Activated naive CD4-positive, alpha-beta T cell treated with anti-CD3 and anti-CD28 coated beads, Interleukin-2, amount 50 U/mL, for 72 hours (primary cell): ENCODE measurements at regions not wholly inside any gene's neighbourhood (a gene's known extent, or its start where the extent isn't known, plus 50 kb on each side); places are given as distances from the start of the nearest gene placed in this dataset.
A peak's percentile ranks its signal among the peaks of the same experiment; 100 is the strongest.
"Not testable (repeated sequence)": the region's sequence is repeated elsewhere in the genome, so short reads cannot be mapped to it uniquely, and the experiment has no call there.

Experiments used
- ATAC-seq, 2 donors: fragments of 150-1000 bp; cut with Tn5 transposase; 2 replicates each; pipeline ENCODE4 v1.10.0; 2021; ENCODE audit warnings: mild to moderate bottlenecking in 2 of 2, moderate library complexity in 2 of 2
- DNase-seq, 2 donors: peaks; one replicate each; pipeline ENCODE4 v3.0.0; 2021 to 2022; ENCODE audit warnings: low spot score in 2 of 2
- H3K27ac Mint-ChIP-seq, 2 donors: one replicate each; pipeline ENCODE4 v1.8.0; 2022; ENCODE audit warnings: mild to moderate bottlenecking in 2 of 2, mixed read lengths in 2 of 2
- H3K36me3 Mint-ChIP-seq, 2 donors: one replicate each; pipeline ENCODE4 v1.8.0; 2022; ENCODE audit warnings: mixed read lengths in 2 of 2
- H3K9me3 Mint-ChIP-seq, 2 donors: one replicate each; pipeline ENCODE4 v1.8.0; 2022; ENCODE audit warnings: mixed read lengths in 2 of 2

DNA sequence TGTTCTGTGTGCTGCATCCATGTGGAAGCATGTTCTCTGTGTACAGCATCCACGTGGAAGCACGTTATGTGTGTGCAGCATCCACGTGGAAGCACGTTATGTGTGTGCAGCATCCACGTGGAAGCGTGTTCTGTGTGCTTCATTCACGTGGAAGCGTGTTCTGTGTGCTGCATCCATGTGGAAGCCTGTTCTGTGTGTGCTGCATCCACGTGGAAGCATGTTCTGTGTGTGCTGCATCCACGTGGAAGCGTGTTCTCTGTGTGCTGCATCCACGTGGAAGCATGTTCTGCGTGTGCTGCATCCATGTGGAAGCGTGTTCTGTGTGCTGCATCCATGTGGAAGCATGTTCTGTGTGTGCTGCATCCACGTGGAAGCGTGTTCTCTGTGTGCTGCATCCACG is 236.8 kb downstream of the VAPA start:
- not testable (repeated sequence) for H3K27ac Mint-ChIP-seq, ATAC-seq, H3K36me3 Mint-ChIP-seq, DNase-seq
- H3K9me3 Mint-ChIP-seq: peaks cover 3 to 14% of the 10 kb centered on the region in 2 donors

- ATAC-seq: no peak
- Mint-ChIP-seq H3K36me3 (peaks cover 0 to 1% of the 10 kb centered on the region in 2 donors), H3K9me3 (peaks cover 3 to 14% of the 10 kb centered on the region in 2 donors), H3K27ac (no peak overlapping the region)
- DNase-seq: no peak
Measured at GRCh38 chr18:10152475-10152874, 238.7 kb downstream of the VAPA start.

GRCh38 chr18:10153924-10154752 is 240.3 kb downstream of the VAPA start:
- Mint-ChIP-seq H3K36me3 (peaks cover 0 to 4% of the 10 kb centered on the region in 2 donors), H3K9me3 (peaks cover 3 to 13% of the 10 kb centered on the region in 2 donors), H3K27ac (no peak overlapping the region)
- no peak for DNase-seq
- ATAC-seq: no peak

GRCh38 chr18:10157706-10158105 is 243.9 kb downstream of the VAPA start:
- ATAC-seq (no peak), DNase-seq (no peak)
- H3K27ac Mint-ChIP-seq: no peak overlapping the region
- peaks cover 0 to 4% of the 10 kb centered on the region in 2 donors for H3K36me3 Mint-ChIP-seq
- no peaks in the 10 kb centered on the region for H3K9me3 Mint-ChIP-seq

- Mint-ChIP-seq H3K9me3 (no peaks in the 10 kb centered on the region), H3K36me3 (peaks cover 0 to 4% of the 10 kb centered on the region in 2 donors), H3K27ac (no peak overlapping the region)
- no peak for ATAC-seq
- no peak for DNase-seq
Measured at GRCh38 chr18:10160251-10160650, 246.4 kb downstream of the VAPA start.

GRCh38 chr18:10161315-10161714 is 247.5 kb downstream of the VAPA start:
- Mint-ChIP-seq H3K36me3 (peaks cover 0 to 4% of the 10 kb centered on the region in 2 donors), H3K9me3 (no peaks in the 10 kb centered on the region), H3K27ac (no peak overlapping the region)
- ATAC-seq: no peak
- no peak for DNase-seq

DNA sequence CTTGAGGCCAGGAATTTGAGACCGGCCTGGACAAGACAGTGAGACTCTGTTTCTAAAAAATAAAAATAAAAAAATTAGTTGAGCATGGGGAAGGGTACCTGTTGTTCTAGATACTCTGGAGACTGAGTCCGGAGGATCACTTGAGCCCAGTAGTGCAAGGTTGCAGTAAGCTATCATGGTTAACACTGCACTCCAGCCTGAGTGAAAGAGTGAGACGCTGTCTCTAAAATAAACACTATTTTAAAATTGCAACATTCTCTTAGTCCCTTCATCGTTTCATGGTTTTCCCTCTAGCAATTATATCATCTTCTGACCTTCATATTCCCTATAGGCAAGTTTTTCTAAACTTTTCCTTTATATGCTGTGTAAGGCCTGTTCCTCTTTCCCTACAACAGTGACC is 248.5 kb downstream of the VAPA start:
- ATAC-seq: no peak
- H3K36me3 Mint-ChIP-seq: peaks cover 0 to 4% of the 10 kb centered on the region in 2 donors

GRCh38 chr18:10164271-10165071 is 250.7 kb downstream of the VAPA start:
- Mint-ChIP-seq H3K9me3 (no peaks in the 10 kb centered on the region), H3K36me3 (no peaks in the 10 kb centered on the region), H3K27ac (no peak overlapping the region)
- no peak for DNase-seq
- ATAC-seq: no peak

More for the DNA sequence above, 248.5 kb downstream of the VAPA start:
- no peaks in the 10 kb centered on the region for H3K9me3 Mint-ChIP-seq
- H3K27ac Mint-ChIP-seq: no peak overlapping the region
- DNase-seq: no peak

DNA sequence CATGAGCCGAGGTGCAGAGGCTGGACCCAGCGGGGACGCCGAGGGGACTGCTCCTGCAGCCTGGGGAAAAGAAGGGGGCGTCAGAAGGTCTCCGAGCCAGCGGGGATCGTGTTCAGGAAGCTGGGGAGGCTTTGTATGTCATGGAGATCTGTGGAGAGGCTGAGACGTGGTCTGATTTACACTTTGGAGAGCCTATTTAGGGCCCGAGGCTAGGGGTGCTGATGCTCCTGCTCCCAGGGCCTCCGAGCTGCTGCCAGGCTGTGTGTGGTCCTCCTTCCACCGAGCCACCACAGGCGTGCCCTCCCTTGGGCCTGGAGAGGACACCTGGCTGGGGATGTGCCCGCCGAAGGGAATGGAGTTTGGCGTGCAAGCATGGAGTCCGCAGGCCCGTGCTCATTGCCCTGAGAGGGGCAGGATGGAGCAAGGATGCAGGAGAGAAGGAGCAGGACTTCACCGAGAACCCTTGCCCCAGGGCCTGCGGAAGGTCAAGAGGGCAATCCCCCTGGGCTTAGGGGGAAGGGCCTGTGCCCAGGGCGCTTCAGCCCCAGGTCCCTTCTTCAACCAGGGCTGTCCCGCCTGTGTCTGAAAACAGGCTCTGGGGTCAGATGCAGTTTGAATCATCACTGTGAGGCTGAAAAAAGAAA is 252.5 kb downstream of the VAPA start:
- Mint-ChIP-seq H3K27ac (no peak overlapping the region), H3K36me3 (no peaks in the 10 kb centered on the region), H3K9me3 (no peaks in the 10 kb centered on the region)
- ATAC-seq (no peak), DNase-seq (no peak)

- Mint-ChIP-seq H3K27ac (peak overlapping the region in 1 of 2 donors; percentile 65), H3K36me3 (no peaks in the 10 kb centered on the region), H3K9me3 (no peaks in the 10 kb centered on the region)
- DNase-seq (no peak), ATAC-seq (no peak)
Measured at GRCh38 chr18:10167759-10168158, 253.9 kb downstream of the VAPA start.

GRCh38 chr18:10168477-10168876 is 254.7 kb downstream of the VAPA start:
- Mint-ChIP-seq H3K9me3 (no peaks in the 10 kb centered on the region), H3K36me3 (no peaks in the 10 kb centered on the region), H3K27ac (no peak overlapping the region)
- no peak for DNase-seq
- no peak for ATAC-seq

- DNase-seq (no peak), ATAC-seq (no peak)
- no peaks in the 10 kb centered on the region for H3K9me3 Mint-ChIP-seq
- H3K36me3 Mint-ChIP-seq: no peaks in the 10 kb centered on the region
- H3K27ac Mint-ChIP-seq: no peak overlapping the region
Measured at GRCh38 chr18:10169064-10169562, 255.3 kb downstream of the VAPA start.

GRCh38 chr18:10169814-10170213 is 256.0 kb downstream of the VAPA start:
- no peak for DNase-seq
- Mint-ChIP-seq H3K9me3 (no peaks in the 10 kb centered on the region), H3K27ac (no peak overlapping the region), H3K36me3 (no peaks in the 10 kb centered on the region)
- no peak for ATAC-seq

- no peak for ATAC-seq
- H3K27ac Mint-ChIP-seq: no peak overlapping the region
- H3K36me3 Mint-ChIP-seq: no peaks in the 10 kb centered on the region
- H3K9me3 Mint-ChIP-seq: no peaks in the 10 kb centered on the region
- no peak for DNase-seq
Measured at GRCh38 chr18:10170375-10170774, 256.6 kb downstream of the VAPA start.

DNA sequence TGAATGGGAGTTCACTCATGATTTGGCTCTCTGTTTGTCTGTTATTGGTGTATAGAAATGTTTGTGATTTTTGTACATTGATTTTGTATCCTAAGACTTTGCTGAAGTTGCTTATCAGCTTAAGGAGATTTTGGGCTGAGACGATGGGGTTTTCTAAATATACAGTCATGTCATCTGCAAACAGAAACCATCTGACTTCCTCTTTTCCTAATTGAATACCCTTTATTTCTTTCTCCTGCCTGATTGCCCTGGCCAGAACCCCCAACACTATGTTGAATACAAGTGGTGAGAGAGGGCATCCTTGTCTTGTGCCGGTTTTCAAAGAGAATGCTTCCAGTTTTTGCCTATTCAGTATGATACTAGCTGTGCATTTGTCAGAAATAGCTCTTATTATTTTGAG is 261.5 kb downstream of the VAPA start:
- not testable (repeated sequence) for H3K36me3 Mint-ChIP-seq, ATAC-seq, H3K9me3 Mint-ChIP-seq, DNase-seq, H3K27ac Mint-ChIP-seq

GRCh38 chr18:10179326-10179725 is 265.5 kb downstream of the VAPA start:
- ATAC-seq, DNase-seq, H3K27ac Mint-ChIP-seq: not testable (repeated sequence)
- peaks cover 9 to 22% of the 10 kb centered on the region in 2 donors for H3K9me3 Mint-ChIP-seq
- H3K36me3 Mint-ChIP-seq: peaks cover 0 to 11% of the 10 kb centered on the region in 2 donors
